HepG2 (cell line): ENCODE measurements at regions not wholly inside any gene's neighbourhood (a gene's known extent, or its start where the extent isn't known, plus 50 kb on each side); places are given as distances from the start of the nearest gene placed in this dataset.

ENCODE experiments used
- STAG1 ChIP-seq: sonication (generic); formaldehyde crosslinking; IDR thresholded peaks from 2 replicates; pipeline ENCODE4 v1.4.0; 2020; ENCODE audit warnings: missing genetic modification reagents
- TF ChIP-seq, protein P1 (sequence below): sonication (generic); formaldehyde crosslinking; IDR thresholded peaks from 2 replicates; pipeline ENCODE4 v1.5.0; 2020; ENCODE audit warnings: mild to moderate bottlenecking, missing genetic modification reagents, moderate library complexity

DNA sequence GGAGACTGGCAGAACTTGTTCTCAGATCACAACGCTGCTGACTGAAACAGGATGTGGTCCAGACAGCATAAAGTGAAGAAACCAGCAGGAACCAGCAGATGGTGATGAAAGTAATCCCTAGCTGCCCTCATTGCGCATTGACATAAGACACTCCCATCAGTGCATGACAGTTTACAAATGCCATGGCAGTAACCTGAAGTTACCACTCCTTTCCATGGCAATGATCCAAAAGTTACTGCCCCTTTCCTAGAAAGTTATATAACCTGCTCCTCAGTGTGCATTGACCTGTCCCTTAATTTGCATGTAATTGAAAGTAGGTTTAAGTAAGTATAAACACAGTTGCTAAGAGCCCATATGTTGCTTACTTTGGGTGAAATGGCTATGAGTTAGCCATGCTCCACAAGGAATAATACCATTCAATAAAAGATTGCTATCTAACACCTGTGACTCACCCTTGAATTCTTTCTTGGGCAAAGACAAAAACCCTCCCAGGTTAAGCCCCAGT lies 149.1 kb upstream of the CD96 start:
- TF ChIP-seq, protein P1, sequence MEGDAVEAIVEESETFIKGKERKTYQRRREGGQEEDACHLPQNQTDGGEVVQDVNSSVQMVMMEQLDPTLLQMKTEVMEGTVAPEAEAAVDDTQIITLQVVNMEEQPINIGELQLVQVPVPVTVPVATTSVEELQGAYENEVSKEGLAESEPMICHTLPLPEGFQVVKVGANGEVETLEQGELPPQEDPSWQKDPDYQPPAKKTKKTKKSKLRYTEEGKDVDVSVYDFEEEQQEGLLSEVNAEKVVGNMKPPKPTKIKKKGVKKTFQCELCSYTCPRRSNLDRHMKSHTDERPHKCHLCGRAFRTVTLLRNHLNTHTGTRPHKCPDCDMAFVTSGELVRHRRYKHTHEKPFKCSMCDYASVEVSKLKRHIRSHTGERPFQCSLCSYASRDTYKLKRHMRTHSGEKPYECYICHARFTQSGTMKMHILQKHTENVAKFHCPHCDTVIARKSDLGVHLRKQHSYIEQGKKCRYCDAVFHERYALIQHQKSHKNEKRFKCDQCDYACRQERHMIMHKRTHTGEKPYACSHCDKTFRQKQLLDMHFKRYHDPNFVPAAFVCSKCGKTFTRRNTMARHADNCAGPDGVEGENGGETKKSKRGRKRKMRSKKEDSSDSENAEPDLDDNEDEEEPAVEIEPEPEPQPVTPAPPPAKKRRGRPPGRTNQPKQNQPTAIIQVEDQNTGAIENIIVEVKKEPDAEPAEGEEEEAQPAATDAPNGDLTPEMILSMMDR (CRISPR knock-in tag): no peak
- TF ChIP-seq STAG1 (CRISPR knock-in tag): no peak
